NCI-H69 (cell line): ENCODE measurements at regions not wholly inside any gene's neighbourhood (a gene's known extent, or its start where the extent isn't known, plus 50 kb on each side); places are given as distances from the start of the nearest gene placed in this dataset.
A peak's percentile ranks its signal among the peaks of the same experiment; 100 is the strongest.
"Not testable (repeated sequence)": the region's sequence is repeated elsewhere in the genome, so short reads cannot be mapped to it uniquely, and the experiment has no call there.

Experiments used
- DNase-seq: peaks from one replicate; lab custom pipeline; 2025; lab: John Stamatoyannopoulos, UW

DNA sequence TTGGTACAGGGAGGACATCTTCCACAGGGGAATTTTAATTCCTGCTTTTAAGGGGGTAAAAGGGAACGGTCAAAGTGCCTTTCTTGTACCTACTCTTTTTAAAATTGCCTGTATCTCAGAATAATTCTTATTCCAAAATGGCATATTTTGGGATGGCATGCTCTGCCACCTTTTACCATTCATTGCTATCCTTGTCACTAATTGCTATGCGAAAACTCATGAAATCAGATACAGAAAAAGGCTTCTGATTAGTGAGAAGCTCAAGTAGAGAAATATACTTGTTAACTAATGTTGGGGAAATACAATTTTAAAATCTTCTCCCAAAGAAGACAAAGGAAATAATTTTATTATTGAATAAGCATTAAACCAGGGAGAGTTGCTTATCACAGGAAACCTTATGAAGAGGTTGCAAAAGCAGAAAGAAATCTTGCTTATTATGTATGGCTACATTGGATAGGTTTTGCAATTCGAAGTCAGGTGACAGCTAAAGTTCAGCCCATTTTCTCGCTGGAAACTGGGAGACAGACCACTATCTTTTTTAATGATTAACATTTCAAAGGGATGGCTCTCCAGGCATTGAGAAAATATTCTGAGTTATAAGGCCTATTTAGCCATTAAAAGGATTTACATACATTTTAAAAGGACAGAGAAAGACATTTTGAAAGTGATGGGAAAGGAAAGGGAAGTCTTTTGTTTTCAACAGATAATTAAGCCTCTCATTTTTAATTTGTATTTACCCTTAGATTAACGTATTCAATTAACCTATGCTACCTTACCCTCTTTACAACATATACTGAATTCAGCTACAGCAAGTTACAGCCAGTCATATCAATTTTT, 110.3 kb upstream of the PRSS16 start:
- no peak for DNase-seq

DNA sequence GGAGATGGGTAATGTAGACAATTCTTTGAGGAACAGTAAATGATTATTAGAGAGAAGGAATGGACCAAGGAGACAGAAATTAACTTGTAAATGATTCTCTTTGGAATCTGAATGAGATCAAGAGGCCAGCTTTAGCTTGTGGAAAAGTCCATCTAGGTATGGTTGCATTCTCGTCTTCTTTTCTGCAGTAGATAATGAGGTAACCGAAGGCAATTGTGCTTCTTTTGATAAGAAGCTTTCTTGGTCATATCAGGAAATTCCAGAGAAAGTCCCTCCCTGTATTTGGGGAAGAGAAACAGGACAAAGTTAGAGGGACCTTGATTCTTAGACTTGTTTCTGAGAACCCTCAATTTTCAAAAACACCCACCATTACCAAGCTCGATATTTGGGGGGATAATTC, 109.1 kb upstream of the PRSS16 start:
- no peak for DNase-seq

DNA sequence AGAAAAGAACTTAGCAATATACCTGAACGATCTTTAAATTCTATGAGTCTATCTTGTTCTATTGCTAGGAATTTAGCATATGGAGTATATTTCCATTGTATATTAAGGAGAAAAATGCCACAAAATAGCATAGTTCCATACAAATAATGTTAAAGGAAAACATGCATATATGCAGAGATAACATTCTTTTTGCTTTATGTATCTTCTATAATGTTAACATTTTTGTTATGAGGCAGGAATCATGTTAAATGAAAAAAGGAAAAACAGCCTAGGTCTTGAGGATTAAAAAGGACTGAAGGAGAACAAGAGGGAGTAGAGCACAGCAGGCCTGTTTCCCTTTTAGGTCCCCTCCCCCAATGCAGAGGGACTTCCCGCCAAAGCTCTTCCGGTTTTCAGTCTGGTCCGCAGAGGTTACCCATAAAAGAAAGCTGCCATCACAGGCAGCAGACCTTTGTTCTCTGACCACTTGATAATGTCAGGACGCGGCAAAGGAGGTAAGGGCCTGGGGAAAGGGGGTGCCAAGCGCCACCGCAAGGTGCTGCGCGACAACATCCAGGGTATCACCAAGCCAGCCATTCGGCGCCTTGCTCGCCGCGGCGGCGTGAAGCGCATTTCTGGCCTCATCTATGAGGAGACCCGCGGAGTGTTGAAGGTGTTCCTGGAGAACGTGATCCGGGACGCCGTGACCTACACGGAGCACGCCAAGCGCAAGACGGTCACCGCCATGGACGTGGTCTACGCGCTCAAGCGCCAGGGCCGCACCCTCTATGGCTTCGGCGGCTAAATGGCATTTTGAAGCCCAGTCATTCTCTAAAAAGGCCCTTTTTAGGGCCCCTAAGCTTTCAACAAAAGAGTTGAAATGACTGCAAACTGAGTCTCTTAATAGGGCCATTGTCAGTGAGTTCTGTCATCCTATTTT, 108.4 kb upstream of the PRSS16 start:
- peak; percentile 14 for DNase-seq

DNA sequence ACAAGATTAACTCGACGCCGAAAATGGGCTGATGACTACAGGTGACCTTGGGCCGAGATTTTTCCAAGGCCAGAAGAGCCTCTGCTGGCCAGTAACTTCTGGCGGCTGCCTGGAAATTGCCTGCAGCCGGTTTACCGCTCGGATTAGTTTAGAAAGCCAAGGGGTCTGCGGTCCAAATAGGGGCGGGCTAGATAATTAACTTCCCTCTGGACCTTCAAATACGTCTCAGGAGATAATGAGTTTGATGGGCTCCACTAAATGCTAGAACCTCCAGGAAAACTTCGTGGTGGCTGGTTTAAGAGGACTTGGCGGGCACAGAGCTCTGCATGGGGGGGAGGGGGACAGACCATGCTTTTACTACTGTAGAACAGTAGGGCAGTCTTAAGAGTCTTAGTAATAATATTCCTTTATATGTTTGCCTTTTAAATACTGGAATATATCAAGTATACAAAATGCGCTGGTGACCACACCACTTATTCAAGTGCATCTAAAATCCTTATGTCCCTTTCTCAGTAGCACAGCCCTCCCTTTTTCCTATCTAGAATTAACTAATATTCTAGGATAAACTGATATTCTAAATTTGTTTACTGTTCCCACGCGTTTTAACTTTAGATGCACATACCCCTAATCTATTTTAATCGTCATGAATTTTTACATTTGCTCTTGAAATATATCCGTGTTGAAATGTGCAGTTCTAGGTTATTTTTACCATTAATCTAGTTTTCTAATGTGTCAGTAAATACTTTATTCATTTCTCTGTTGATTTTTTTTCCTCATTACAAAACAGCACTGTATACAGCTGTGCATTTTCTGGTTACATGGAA, 107.5 kb upstream of the PRSS16 start:
- DNase-seq = peak; percentile 13

DNA sequence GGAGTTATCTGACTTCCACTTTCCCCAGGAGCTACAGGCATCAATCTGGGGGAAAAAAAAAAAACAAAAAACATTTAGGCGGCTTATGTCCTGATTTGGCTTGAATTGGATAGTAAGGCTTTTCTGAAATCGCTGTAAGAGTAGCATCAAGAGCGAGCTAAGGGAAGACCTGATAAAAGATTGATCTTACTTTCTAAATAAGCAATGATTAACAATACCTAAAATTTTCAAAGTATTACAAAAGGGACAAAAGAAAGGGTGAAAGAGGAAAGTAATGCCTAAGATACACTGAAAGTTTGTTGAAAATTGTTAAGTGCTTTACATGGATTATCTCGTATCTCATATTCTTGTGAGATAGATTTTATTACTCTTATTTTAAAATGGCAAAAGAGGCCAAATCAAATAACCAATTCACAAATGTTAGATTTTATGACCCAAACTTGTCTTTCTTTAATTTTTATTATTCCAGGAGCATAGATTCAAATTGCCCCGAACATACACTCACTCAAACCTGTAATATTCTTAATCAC, 106.4 kb upstream of the PRSS16 start:
- no peak for DNase-seq

DNA sequence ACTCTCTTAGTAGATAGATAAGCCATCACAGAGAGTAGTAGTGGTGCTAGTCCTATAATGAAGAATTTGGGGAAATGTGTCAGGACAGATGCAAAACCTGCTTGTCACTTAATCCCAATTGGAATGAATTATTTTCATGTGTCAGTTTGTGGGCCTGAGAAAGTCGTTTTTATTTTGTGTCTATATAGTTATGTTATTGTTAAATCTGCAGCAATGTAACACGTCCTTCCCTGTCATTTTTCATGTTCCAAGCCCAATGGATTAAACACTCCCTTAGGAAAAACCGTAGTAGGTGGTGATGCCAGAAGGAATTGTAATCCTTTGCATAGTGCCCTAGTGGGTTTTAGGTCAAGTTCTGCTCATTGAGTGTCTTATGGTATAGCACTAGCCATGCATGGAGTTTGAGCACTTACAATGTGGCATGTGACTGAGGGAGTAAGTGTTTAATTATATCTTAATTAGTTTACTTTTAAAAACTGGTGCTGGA, 105.9 kb upstream of the PRSS16 start:
- DNase-seq = peak; percentile 65

DNA sequence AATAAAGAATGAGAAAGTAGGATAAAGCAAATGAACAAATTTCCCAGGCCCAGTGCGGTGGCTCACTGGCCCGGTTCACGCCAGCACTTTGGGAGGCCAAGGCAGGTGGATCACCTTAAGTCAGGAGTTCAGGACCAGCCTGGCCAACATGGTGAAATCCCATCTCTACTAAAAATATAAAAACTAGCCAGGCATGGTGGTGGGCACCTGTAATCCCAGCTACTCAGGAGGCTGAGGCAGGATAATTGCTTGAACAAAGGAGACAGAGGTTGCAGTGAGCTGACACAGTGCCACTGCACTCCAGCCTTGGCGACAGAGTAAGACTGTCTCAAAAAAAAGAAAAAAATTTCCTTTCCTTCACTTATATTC, 104.5 kb upstream of the PRSS16 start:
- DNase-seq = not testable (repeated sequence)

DNA sequence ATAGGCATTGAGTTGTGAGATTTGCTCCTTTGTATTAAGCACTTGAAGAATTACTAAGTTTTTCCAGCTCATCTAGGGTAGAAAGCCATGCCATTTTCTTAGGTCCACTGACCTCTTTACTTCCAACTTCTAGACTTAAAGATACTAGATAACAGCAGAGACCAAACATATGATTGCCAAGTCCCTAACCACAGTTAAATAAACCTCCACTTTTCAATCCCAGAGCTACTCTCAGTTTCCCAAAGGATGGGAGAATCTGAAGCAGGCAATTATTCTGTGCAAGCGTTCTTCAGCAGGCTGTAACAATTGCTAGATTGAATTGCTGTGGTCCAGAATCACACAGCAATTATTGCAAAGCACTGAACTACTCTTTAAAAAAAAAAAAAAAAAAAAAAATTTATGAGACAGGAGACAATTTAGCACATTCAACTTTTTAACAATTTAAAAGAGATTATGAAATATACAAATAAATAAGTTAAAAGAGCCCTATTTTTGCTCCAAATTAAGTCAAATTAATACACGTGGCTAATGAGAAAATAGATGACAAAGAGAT, 104.0 kb upstream of the PRSS16 start:
- no peak for DNase-seq

DNA sequence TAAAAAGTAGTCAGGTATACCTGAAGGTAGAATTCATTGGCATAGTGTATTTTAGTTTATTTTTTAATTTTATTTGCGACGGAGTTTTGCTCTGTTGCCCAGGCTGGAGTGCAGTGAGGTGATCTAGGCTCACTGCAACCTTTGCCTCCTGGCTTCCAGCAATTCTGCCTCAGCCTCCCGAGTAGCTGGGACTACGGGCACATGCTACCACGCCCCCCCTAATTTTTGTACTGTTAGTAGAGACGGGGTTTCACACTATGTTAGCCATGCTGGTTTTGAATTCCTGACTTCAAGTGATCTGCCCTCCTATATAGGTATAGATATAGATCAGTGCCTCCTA, 102.8 kb upstream of the PRSS16 start:
- DNase-seq = peak; percentile 52

DNA sequence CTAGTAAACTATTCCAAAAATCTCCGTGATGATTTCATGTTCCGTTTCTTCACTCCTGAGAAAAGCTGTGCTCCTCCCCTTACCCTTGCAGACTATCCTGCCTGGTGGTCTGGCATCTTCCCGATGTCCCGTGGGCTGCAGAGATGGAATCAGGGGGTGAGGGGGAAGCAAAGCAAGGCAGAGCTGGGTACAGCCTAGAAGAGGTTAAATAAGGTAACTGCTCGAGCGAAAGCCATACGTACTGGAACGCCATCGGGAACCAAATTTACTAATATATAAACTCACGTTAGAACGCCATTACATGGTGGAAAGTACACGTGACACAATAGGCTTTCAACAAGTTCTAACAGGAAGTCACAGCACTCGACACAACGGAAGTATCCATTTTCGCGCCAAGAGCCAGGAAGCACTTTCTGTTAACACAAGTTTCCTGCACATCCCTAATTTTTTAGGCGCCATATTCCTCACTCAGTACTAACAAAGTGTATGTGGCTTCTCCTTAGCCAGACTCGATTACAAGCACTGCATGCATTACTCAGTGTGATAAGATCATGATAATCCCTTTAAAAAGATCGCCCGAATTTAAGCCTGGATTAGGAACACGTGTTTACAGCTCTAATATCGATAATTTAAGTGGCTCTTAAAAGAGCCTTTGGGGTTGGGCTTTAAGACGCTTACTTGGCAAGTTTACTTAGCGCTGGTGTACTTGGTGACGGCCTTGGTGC, 101.6 kb upstream of the PRSS16 start:
- peak; percentile 96 for DNase-seq

DNA sequence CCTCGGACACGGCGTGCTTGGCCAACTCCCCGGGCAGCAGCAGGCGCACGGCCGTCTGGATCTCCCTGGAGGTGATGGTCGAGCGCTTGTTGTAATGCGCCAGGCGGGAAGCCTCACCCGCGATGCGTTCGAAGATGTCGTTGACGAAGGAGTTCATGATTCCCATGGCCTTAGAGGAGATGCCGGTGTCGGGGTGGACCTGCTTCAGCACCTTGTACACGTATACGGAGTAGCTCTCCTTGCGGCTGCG, 101.1 kb upstream of the PRSS16 start:
- DNase-seq = not testable (repeated sequence)

DNA sequence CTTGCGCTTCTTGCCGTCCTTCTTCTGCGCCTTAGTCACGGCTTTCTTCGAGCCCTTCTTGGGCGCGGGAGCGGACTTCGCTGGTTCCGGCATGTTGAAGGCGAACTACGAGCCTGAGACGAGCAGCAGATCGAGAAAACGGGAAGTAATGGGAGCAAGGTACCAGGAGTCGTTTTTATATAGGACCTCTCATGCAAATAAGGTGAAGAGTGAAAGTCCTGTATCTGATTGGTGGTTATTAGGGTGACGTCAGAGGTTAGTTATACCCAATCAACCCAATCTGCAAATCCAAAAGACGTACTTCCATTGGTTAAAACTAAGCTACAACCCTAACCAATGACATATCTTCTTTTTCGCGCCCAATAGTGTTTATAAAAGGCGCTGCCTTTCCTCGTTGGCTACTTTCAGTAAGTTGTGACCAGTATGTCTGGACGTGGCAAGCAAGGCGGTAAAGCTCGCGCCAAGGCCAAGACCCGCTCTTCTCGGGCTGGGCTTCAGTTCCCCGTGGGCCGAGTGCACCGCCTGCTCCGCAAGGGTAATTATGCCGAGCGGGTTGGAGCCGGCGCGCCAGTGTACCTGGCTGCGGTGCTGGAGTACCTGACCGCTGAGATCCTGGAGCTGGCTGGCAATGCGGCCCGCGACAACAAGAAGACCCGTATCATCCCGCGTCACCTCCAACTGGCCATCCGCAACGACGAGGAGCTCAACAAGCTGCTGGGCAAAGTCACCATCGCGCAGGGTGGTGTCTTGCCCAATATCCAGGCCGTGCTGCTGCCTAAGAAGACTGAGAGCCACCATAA, 100.6 kb upstream of the PRSS16 start:
- DNase-seq = peak; percentile 99

DNA sequence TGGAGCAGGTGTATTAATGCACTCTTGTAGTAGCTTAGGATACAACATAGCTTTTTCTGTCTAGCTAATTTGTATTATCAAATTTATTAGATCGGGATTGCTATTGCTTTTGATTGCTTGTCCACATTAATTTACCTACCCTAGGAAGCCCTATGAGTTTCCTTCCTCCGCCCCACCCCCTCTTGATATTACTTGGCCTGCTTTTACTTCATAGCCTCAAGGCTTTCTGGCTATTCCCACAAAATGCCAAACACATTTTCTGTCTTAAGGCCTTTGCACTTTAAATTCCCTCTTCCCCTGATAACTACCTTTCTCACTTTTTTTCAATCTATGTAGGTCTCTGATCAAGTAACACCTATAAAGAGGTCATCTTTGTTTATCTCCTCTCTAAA, 99.1 kb upstream of the PRSS16 start:
- DNase-seq = peak; percentile 11

DNA sequence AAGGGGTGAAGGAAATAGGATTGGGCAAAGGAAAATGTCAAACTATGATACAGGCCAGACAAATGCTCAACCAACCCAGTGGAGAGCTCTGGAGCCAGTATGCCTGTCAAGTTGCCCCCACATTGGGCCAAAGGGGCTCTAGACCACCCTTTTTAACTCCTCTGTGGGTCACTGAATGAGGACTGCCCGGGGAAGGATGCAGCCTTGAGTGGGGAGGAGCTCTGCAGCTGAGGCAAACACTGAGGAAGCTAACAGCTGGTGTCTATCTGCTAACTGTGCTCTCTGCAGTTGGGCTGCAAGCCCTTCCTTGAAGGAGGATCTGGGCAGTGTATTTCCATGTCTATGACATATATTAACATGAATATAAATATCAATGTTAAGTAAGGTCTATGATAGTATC, 98.4 kb upstream of the PRSS16 start:
- DNase-seq = peak; percentile 31

DNA sequence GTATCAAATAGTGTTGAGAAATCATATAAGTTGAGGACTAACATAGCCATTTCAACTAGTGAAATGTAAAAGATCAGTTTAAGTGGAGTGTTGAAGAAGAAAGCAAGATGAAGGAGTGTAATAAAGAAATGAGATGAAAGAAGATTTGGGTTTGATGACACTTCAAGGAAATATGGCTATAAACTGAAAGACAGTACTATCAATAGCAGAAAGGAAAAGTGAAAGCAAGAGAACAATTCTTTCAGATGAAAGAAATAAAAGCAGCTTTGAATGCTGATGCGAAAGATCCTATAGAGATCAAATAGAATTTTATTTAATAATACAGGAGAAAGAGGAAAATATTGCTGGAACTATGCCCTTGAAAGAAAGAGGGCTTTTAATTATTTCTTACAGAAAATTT, 92.8 kb upstream of the PRSS16 start:
- no peak for DNase-seq

DNA sequence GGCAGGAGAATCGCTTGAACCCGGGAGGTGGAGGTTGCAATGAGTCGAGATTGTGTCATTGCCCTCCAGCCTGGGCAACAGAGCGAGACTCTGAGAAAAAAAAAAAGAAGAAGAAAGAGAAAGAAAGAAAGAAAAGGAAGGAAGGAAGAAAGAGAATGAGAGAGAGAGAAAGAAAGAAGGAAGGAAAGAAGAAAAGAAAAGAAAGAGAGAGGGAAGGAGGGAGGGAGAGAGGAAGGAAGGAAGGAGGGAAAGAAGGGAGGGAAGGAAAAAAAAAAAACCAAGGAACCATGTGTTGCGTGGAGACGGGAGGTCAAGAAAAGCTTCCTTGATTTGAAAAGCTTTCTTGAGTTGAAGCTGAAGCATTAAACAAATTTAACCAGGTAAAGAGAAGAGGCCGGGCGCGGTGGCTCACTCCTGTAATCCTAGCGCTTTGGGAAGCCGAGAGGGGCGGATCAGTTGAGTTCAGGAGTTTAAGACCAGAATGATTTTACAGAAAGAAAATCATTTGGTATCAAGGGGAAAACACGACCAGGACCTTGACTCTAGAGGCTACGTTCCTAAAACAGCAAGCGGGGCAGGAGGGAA, 90.5 kb upstream of the PRSS16 start:
- DNase-seq = no peak

DNA sequence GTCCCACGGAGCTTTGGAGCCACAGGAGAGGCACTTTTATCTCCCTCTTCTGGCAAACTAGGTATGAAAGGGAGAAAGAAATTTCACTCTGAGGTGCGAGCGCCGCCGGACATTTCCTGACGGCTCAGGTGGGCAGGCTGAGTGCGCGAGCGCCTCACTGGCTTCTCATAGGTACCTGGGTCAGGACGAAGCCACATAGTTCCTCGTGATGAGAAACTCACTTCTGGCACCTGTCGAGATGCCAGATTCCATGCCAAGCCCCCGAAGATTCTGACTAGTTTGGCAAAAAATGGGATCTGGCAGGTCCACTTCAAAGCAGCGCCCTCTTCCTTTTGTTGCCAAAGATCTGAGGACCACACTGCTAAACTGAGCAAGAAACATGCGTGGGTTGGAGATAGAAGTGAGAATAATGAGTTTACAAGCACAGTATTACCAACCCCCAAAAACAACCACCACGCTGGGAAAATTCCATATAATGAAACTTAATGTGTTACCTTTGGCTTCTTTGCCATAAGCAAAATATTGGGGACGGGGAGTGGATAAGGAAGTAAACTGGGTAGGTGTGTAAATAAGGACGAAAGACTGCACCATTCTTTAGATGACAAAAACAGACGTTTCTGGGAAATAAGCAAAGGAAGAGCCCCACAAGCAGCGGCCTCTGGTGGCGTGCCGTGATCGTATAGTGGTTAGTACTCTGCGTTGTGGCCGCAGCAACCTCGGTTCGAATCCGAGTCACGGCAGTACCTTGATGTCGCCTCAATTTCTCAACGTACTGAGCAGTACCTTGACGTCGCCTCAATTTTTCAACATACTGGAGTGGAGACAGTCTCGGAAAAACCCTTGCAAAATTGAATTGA, 89.8 kb upstream of the PRSS16 start:
- peak; percentile 94 for DNase-seq

DNA sequence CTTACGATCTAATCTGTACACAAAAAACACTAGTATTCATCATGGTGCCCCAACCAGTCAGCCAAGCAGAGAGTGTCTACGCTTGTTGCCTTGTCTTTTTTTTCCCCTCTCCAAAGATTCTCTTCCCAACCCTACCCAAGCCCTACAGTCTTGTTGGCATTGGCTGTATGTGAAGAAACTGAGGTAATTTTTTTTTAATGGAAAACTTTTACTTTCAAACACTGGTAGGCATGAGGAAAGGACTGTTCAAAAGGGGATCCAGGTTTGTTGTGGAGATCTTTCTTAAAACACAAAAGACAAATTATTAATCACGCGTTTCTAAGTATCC, 89.2 kb upstream of the PRSS16 start:
- no peak for DNase-seq

DNA sequence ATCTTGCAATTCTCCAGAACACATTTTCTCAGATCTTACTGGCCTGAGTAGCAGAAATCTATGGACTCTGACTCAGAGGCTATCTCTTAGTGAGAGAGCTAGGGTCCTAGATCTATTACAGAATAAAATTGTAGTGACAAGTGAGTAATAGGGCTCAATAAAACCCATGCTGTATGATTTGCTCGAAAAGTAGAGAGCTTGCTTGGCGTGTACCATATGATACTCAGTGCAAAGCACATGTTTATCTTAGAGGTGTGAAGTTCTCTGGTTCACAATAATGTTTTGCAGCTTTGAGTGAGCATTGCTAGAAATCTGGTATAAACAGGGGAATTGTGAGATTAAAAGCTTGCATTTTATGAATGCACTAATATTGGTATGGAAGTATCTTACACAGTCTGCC, 87.8 kb upstream of the PRSS16 start:
- no peak for DNase-seq
